ACHN (cell line): ENCODE measurements at regions not wholly inside any gene's neighbourhood (a gene's known extent, or its start where the extent isn't known, plus 50 kb on each side); places are given as distances from the start of the nearest gene placed in this dataset.

Source experiments
- DNase-seq: peaks from one replicate; pipeline ENCODE4 v3.0.0-alpha.2; 2015
- in situ Hi-C: cut with HindIII; loops from 2 replicates; pipeline ENCODE4 v1.10.0; 2017; ENCODE audit warnings: low sequenced_read_pairs, low pct_ligation_motif_present, low pct_unique_long_range_greater_than_20kb

DNA sequence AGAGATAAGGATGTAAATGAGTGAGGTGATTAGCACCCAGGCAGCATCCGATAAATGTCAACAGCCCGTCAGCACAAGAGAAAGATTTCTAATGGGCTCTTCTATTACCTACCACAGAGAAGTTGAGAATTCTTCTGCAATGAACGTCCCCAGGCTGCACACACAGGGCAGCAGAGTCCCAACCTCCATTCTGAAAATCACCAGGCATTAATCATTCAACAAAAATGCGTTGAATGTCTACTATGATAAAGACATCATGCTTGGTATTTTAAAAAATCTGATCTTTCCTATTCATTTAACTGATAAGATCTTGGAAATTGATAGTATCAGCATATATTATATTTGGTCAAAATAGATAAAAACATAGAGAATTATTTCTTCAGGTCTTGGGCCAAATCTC is 59.5 kb upstream of the VGLL2 start:
- in situ Hi-C loops: no loop called here
- DNase-seq: no peak

DNA sequence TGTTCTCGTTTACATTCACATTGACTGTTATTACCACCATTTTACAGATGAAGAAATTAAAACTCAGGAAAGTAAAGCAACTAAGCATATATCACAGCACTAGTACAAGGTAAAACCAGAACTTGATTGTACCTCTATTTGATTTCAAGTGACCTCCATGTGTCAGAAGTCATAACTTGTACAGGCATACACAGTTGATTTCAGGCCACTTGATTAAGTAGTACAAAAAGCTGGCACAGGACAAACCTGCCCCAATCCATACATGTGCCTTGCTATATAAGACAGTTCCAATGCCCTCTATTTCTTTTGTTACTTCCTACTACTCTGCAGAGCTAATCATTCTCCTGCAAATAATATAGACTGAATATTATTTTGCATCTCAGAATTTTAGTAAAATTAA is 58.8 kb upstream of the VGLL2 start:
- DNase-seq: no peak
- in situ Hi-C loops: no loop called here

DNA sequence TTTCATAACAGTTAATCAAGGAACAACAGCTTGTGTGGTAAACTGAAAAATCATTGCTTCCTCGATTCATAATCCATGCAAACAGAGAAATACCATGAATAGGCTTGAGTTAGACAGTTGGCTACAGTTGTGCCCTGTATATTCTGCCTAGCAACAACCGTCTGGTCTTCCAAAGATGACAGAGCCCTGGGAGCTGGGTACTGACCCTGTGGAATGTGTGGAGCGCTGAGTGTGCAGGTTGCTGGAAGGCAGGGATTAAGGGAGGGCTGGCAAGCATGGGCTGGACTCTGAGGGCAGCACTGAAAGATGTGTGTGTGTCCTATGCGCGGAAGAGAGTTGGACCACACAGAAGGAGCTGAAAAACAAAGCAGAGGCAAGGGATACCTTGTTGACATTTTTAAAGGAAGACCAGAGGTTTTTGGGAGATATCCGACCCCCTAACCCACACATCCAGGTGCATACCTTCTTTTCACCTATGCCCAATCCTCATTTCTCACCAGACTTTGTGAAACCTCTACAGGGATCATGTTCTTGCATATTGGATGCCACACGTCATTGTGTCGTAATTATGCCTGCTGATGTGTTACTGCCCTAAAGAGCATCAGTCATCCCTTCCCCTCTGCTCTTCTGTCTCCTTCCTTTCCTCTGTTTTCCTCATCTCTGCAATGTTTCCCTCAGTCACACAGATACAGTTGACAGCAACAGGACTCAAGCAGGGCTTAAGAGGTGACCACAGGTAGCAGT is 58.2 kb upstream of the VGLL2 start:
- in situ Hi-C loops: no loop called here

DNA sequence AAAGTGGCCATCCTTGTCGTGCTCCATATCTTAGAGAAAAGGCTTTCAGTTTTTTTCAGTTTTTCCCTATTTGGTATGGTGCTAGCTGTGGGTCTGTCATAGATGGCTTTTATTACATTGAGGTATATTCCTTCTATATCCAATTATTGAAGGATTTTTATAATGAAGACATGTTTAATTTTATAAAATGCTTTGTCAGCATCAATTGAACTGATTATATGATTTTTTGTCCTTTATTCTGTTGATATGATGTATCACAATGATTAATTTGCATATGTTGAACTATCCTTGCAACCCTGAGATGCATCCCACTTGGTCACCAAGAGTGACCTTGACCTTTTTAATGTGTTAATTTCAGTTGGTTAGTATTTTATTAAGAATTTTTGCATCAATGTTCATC is 55.1 kb upstream of the VGLL2 start:
- no peak for DNase-seq
- in situ Hi-C loops: no loop called here

More for the DNA sequence above, 58.2 kb upstream of the VGLL2 start:
- no peak for DNase-seq

DNA sequence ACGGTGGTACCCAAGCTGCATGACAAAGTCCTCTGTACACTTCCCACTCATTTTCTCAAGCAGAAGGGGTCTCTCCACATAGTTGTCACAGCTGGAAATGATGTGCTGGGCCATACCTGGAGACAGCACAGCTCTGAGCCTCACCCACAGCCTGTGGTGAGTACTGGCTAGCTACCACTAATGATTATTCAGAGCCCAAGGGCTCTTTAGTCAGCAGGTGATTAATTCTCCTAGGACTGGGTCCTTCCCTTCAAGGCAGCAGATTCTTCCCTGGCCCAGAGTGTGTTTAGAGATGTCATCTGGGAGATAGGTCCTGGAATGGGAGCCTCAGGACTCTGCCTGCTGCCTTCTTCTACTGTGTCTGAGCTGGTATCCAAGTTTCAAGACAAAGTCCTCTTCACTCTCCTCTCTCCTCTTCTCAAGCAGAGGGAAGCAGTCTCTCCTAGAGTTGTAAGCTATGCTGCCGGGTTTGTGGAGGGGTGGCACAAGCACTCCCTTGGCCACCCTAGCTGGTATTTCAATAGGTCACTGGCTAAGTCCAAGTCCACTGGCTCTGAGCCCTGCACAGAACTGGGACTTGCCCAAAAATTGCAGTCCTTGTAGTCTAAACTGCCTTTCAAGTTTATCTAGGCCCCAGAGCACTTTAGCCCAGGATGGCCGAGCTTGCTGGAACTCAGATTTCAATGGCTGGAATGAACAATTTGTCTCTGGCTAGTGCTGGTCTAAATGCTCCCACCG is 49.8 kb upstream of the VGLL2 start:
- in situ Hi-C loops: no loop called here
- no peak for DNase-seq
